K562 (cell line): ENCODE measurements at regions not wholly inside any gene's neighbourhood (a gene's known extent, or its start where the extent isn't known, plus 50 kb on each side); places are given as distances from the start of the nearest gene placed in this dataset.

Experiments
- ATAC-seq: fragments of 200-7000 bp; cut with Tn5 transposase; 3 replicates; pipeline ENCODE4 v1.9.1; 2020; ENCODE audit warnings: moderate library complexity
- BruUV-seq: library from RNA; stranded (reverse); fragments of 400-500 nt; replicated peaks from 2 replicates; lab custom pipeline; 2021; lab: Mats Ljungman, UMichigan
- CTCF ChIA-PET: fragments of 300-600 bp; formaldehyde crosslinking; extraction: SDS; loops from one replicate; lab custom pipeline; 2021; ENCODE audit warnings: low intra/inter-chr PET ratio; lab: Yijun Ruan, JAX
- POLR2A ChIA-PET: fragments of 300-600, 350-650 bp; sonication (Branson Sonifier 250); formaldehyde crosslinking; extraction: SDS; loops from one replicate; lab custom pipeline; 2021; ENCODE audit warnings: antibody characterized with exemption, inconsistent platforms; lab: Yijun Ruan, JAX
- DNase-seq, 4 experiments: peaks; one replicate each; pipeline versions ENCODE4 v3.0.0 to v3.0.0-alpha.2; 2011 to 2018; ENCODE audit warnings: low spot score in 3 of 4, mixed read lengths in 3 of 4; ENCODE audit errors: extremely low read depth in 1 of 4
- FAIRE-seq: peaks from 2 replicates; lab custom pipeline; 2011; peaks lifted over from hg19 to GRCh38; lab: Jason Lieb, UNC
- H2AFZ ChIP-seq: 2 replicates; pipeline ENCODE4 v1.6.0; 2011; ENCODE audit warnings: low read depth, low read length, control low read depth, inconsistent platforms
- H3K27ac ChIP-seq: fragments of 200-600 bp; 3 replicates; pipeline ENCODE4 v1.8.0; 2011; ENCODE audit warnings: low read depth, mild to moderate bottlenecking, control low read depth, inconsistent platforms, low read length, moderate library complexity, mixed read lengths; ENCODE audit errors: extremely low read depth
- H3K27me3 ChIP-seq, 2 experiments: fragments of 300-600 bp in 1 of 2; 2 replicates in 1 of 2; 3 replicates in 1 of 2; pipeline versions ENCODE4 v1.6.0 to v1.8.0; 2011; ENCODE audit warnings: inconsistent platforms in 2 of 2, low read length in 2 of 2, mild to moderate bottlenecking in 1 of 2, mixed read lengths in 1 of 2, moderate library complexity in 1 of 2; ENCODE audit not compliant: control insufficient read depth in 2 of 2, insufficient read depth in 2 of 2
- H3K36me3 ChIP-seq: fragments of 300-600 bp; 3 replicates; pipeline ENCODE4 v1.8.0; 2011; ENCODE audit warnings: mild to moderate bottlenecking, low read length, inconsistent platforms; ENCODE audit not compliant: control insufficient read depth, insufficient read depth
- H3K4me1 ChIP-seq, 2 experiments: fragments of 200-600 bp in 1 of 2; replicated peaks in 1 of 2; 2 replicates in 1 of 2; 3 replicates in 1 of 2; pipeline versions ENCODE4 v1.5.1 to v1.8.0; 2011; ENCODE audit warnings: inconsistent platforms in 2 of 2, low read length in 2 of 2, mild to moderate bottlenecking in 1 of 2, mixed read lengths in 1 of 2, moderate library complexity in 1 of 2; ENCODE audit not compliant: control insufficient read depth in 2 of 2, insufficient read depth in 2 of 2
- H3K4me2 ChIP-seq: 2 replicates; pipeline ENCODE4 v1.6.1; 2011; ENCODE audit warnings: low read length, control low read depth, inconsistent platforms, mixed read lengths; ENCODE audit not compliant: insufficient read depth
- H3K4me3 ChIP-seq: fragments of 200-600 bp; sonication (generic), shearing (Covaris generic); 2 replicates; pipeline ENCODE4 v1.5.1; 2016; ENCODE audit warnings: control low read depth, inconsistent platforms
- H3K79me2 ChIP-seq: fragments of 200-600 bp; 3 replicates; pipeline ENCODE4 v1.8.0; 2011; ENCODE audit warnings: low read length, inconsistent platforms; ENCODE audit not compliant: control insufficient read depth, insufficient read depth
- H3K9ac ChIP-seq, 2 experiments: 2 replicates each; pipeline versions ENCODE4 v1.6.0 to v1.6.1; 2011; ENCODE audit warnings: low read depth in 2 of 2, low read length in 2 of 2, control low read depth in 1 of 2, inconsistent platforms in 1 of 2, mild to moderate bottlenecking in 1 of 2, mixed read lengths in 1 of 2; ENCODE audit not compliant: insufficient read depth in 1 of 2
- H3K9me1 ChIP-seq: one replicate; pipeline ENCODE4 v1.6.0; 2011; ENCODE audit warnings: inconsistent platforms, mild to moderate bottlenecking, low read length, moderate library complexity; ENCODE audit not compliant: control insufficient read depth, insufficient read depth
- H3K9me3 ChIP-seq: replicated peaks from 2 replicates; pipeline ENCODE4 v1.5.1; 2011; ENCODE audit warnings: low read depth, low read length, inconsistent platforms; ENCODE audit not compliant: control insufficient read depth, insufficient read depth
- H4K20me1 ChIP-seq: replicated peaks from 2 replicates; pipeline ENCODE4 v1.6.1; 2011; ENCODE audit warnings: low read length, inconsistent platforms, mixed read lengths; ENCODE audit not compliant: control insufficient read depth, insufficient read depth
- C11orf30 ChIP-seq: fragments of 450-650 bp; IDR thresholded peaks from 2 replicates; pipeline ENCODE4 v1.6.1; 2016; ENCODE audit warnings: low read depth, mild to moderate bottlenecking
- GTF2F1 ChIP-seq: IDR thresholded peaks from 2 replicates; pipeline ENCODE4 v1.6.1; 2011; ENCODE audit warnings: low read depth, low read length, improper control_type of control experiment
- HOXB6 ChIP-seq: fragments of 250-450 bp; sonication (Bioruptor Pico); IDR thresholded peaks from 2 replicates; pipeline ENCODE4 v1.5.1; 2022; ENCODE audit warnings: mild to moderate bottlenecking, borderline replicate concordance
- ILK ChIP-seq: fragments of 450-650 bp; IDR thresholded peaks from 2 replicates; pipeline ENCODE4 v1.6.1; 2016; ENCODE audit warnings: missing genetic modification characterization, low read depth, mild to moderate bottlenecking, missing compliant biosample characterization, moderate library complexity, borderline replicate concordance
- NONO ChIP-seq, 2 experiments: fragments of 200-400 bp in 1 of 2; fragments of 450-650 bp in 1 of 2; formaldehyde crosslinking in 1 of 2; IDR thresholded peaks; 2 replicates each; pipeline ENCODE4 v1.6.1; 2017; ENCODE audit warnings: low read depth in 2 of 2, mild to moderate bottlenecking in 2 of 2, moderate library complexity in 2 of 2, low read length in 1 of 2
- NR1H2 ChIP-seq: sonication (generic); formaldehyde crosslinking; IDR thresholded peaks from 2 replicates; pipeline ENCODE4 v1.4.0; 2020; ENCODE audit warnings: mild to moderate bottlenecking, missing genetic modification reagents
- SP1 ChIP-seq: sonication (generic); formaldehyde crosslinking; IDR thresholded peaks from 2 replicates; pipeline ENCODE4 v1.8.1; 2022; ENCODE audit warnings: mild to moderate bottlenecking, missing genetic modification reagents
- STAT5B ChIP-seq: fragments of 250-450 bp; sonication (Bioruptor Pico); IDR thresholded peaks from 2 replicates; pipeline ENCODE4 v1.8.0; 2021; ENCODE audit warnings: mild to moderate bottlenecking, inconsistent platforms
- TEAD2 ChIP-seq: fragments of 450-650 bp; IDR thresholded peaks from 2 replicates; pipeline ENCODE4 v1.6.1; 2016; ENCODE audit warnings: missing genetic modification characterization, control low read depth, missing compliant biosample characterization
- ZNF133 ChIP-seq: fragments of 250-450 bp; sonication (Bioruptor Pico); IDR thresholded peaks from 2 replicates; pipeline ENCODE4 v1.4.0; 2020; ENCODE audit warnings: mild to moderate bottlenecking
- ZNF277 ChIP-seq: fragments of 250-450 bp; sonication (Bioruptor Pico); IDR thresholded peaks from 2 replicates; pipeline ENCODE4 v1.8.0; 2022; ENCODE audit warnings: inconsistent platforms, mild to moderate bottlenecking, moderate library complexity, borderline replicate concordance
- WGBS: fragments of 100-300 bp; shearing (Covaris generic); methylation state at CpG from one replicate; pipeline ENCODE4 v1.1.6; 2016; ENCODE audit warnings: low coverage, mixed read lengths; ENCODE audit not compliant: insufficient coverage; ENCODE audit errors: missing lambda C conversion rate; 5-methylcytosine and 5-hydroxymethylcytosine counted together
- in situ Hi-C: fragments of 300-500 bp; cut with MboI; formaldehyde crosslinking; loops from 4 replicates; pipeline ENCODE4 v1.15.0; 2018; ENCODE audit warnings: inconsistent platforms, mixed read lengths
- intact Hi-C: fragments of 100-400 bp; cut with micrococcal nuclease; formaldehyde crosslinking; loops from 2 replicates; pipeline ENCODE4 v1.14.2; 2022
- TF ChIP-seq, protein P1 (sequence below): fragments of 250-450 bp; sonication (Bioruptor Pico); IDR thresholded peaks from 2 replicates; pipeline ENCODE4 v1.5.0; 2022; ENCODE audit warnings: mild to moderate bottlenecking
- TF ChIP-seq, protein P2 (sequence below): fragments of 250-450 bp; sonication (Bioruptor Pico); IDR thresholded peaks from 2 replicates; pipeline ENCODE4 v1.9.0; 2021; ENCODE audit warnings: mild to moderate bottlenecking, inconsistent platforms

DNA sequence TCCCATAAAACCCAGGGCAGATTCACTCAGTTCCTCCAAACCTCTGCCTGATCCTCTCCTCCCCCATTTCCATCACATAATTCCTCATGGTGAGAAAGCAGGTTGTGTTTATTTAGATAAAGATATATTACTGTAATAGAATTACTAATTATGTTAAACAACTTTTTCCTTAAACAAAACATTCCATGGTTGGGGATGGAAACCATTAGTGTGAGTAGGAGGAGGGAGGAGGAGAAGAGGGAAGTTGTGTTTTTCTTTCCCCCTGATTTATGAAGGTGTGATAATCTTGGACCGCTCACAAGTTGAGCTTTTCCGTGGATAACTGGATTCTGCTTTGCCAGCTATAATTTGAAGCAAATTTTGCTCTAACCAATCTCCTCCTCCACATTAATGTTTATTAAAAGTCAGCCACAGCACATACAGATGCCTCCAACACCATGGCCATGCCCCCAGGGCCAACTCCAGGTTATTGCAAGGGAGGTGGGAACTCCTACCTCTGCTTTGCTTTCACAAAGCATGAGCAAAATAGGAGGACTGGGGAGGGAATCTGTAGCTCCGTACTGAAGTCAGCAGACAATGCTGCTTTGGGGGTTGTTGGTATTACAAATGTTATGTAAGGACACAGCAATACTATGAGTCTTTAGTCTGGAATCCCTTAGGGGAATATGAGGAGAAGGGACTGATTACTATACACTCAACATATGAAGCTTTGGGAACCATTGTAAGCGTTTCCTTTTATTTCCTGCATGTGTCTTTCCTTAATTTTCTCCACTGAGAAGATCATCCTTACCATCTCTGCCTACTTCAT, 542.0 kb downstream of the DHX35 start:
- Histone ChIP-seq H3K9ac (no peak overlapping the region), H3K27me3 (no peaks in the 10 kb centered on the region), H3K9me3 (peaks cover 2% of the 10 kb centered on the region; the same call in 1 of the 2 replicates), H3K9me1 (no peaks in the 10 kb centered on the region), H3K27ac (no peak overlapping the region), H2AFZ (no peak overlapping the region), H3K4me3 (no peak overlapping the region), H4K20me1 (no peaks in the 10 kb centered on the region), H3K36me3 (no peaks in the 10 kb centered on the region), H3K4me2 (no peak overlapping the region), H3K4me1 (no peaks in the 10 kb centered on the region), H3K79me2 (no peaks in the 10 kb centered on the region)
- no TSS peak for BruUV-seq
- intact Hi-C loops, result no loop called here
- no peak for ATAC-seq
- 0% methylated on average over 4 of the region's 4 CpGs for WGBS
- no peak for FAIRE-seq
- in situ Hi-C loops, result no loop called here
- ChIA-PET CTCF (no interaction called here), POLR2A (no interaction called here)
- DNase-seq, result no peak
- TF ChIP-seq ILK (tag) (no peak), ZNF133 (CRISPR knock-in tag) (no peak), SP1 (no peak), C11orf30 (no peak), GTF2F1 (no peak), ZNF277 (CRISPR knock-in tag) (no peak), NONO (IDR thresholded peaks at IDR 0.05; ENCODE audit: low read depth in 2 of 2, low read length in 1 of 2) (no peak), NR1H2 (CRISPR knock-in tag) (no peak), HOXB6 (no peak), TEAD2 (tag) (no peak), STAT5B (CRISPR knock-in tag) (no peak)
- TF ChIP-seq, protein P1, sequence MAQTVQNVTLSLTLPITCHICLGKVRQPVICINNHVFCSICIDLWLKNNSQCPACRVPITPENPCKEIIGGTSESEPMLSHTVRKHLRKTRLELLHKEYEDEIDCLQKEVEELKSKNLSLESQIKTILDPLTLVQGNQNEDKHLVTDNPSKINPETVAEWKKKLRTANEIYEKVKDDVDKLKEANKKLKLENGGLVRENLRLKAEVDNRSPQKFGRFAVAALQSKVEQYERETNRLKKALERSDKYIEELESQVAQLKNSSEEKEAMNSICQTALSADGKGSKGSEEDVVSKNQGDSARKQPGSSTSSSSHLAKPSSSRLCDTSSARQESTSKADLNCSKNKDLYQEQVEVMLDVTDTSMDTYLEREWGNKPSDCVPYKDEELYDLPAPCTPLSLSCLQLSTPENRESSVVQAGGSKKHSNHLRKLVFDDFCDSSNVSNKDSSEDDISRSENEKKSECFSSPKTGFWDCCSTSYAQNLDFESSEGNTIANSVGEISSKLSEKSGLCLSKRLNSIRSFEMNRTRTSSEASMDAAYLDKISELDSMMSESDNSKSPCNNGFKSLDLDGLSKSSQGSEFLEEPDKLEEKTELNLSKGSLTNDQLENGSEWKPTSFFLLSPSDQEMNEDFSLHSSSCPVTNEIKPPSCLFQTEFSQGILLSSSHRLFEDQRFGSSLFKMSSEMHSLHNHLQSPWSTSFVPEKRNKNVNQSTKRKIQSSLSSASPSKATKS (CRISPR knock-in tag), result no peak
- TF ChIP-seq, protein P2, sequence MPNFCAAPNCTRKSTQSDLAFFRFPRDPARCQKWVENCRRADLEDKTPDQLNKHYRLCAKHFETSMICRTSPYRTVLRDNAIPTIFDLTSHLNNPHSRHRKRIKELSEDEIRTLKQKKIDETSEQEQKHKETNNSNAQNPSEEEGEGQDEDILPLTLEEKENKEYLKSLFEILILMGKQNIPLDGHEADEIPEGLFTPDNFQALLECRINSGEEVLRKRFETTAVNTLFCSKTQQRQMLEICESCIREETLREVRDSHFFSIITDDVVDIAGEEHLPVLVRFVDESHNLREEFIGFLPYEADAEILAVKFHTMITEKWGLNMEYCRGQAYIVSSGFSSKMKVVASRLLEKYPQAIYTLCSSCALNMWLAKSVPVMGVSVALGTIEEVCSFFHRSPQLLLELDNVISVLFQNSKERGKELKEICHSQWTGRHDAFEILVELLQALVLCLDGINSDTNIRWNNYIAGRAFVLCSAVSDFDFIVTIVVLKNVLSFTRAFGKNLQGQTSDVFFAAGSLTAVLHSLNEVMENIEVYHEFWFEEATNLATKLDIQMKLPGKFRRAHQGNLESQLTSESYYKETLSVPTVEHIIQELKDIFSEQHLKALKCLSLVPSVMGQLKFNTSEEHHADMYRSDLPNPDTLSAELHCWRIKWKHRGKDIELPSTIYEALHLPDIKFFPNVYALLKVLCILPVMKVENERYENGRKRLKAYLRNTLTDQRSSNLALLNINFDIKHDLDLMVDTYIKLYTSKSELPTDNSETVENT (CRISPR knock-in tag), result no peak
